ENCODE measurements at regions not wholly inside any gene's neighbourhood (a gene's known extent, or its start where the extent isn't known, plus 50 kb on each side); places are given as distances from the start of the nearest gene placed in this dataset.

- TF ChIP-seq, protein P1, sequence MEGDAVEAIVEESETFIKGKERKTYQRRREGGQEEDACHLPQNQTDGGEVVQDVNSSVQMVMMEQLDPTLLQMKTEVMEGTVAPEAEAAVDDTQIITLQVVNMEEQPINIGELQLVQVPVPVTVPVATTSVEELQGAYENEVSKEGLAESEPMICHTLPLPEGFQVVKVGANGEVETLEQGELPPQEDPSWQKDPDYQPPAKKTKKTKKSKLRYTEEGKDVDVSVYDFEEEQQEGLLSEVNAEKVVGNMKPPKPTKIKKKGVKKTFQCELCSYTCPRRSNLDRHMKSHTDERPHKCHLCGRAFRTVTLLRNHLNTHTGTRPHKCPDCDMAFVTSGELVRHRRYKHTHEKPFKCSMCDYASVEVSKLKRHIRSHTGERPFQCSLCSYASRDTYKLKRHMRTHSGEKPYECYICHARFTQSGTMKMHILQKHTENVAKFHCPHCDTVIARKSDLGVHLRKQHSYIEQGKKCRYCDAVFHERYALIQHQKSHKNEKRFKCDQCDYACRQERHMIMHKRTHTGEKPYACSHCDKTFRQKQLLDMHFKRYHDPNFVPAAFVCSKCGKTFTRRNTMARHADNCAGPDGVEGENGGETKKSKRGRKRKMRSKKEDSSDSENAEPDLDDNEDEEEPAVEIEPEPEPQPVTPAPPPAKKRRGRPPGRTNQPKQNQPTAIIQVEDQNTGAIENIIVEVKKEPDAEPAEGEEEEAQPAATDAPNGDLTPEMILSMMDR (IDR thresholded peaks at IDR 0.05; ENCODE audit: poor library complexity), result peak; percentile 67
- TF ChIP-seq EZH2phosphoT487 (IDR thresholded peaks at IDR 0.05; ENCODE audit: low read depth, severe bottlenecking, unreplicated experiment), result no peak
These were observed 202.3 kb upstream of the KLHL1 start for GRCh38 chr13:70310396-70311119.

Measured in hepatocyte (in vitro differentiated cells).